NCI-H1092 (cell line): ENCODE measurements at regions not wholly inside any gene's neighbourhood (a gene's known extent, or its start where the extent isn't known, plus 50 kb on each side); places are given as distances from the start of the nearest gene placed in this dataset.
"Not testable (repeated sequence)": the region's sequence is repeated elsewhere in the genome, so short reads cannot be mapped to it uniquely, and the experiment has no call there.

Experiments
- DNase-seq: peaks from one replicate; lab custom pipeline; 2025; lab: John Stamatoyannopoulos, UW

GRCh38 chr5:58016877-58017276 is 443.0 kb downstream of the PLK2 start:
- no peak for DNase-seq

GRCh38 chr5:58016358-58016757 is 443.5 kb downstream of the PLK2 start:
- DNase-seq, result no peak

DNA sequence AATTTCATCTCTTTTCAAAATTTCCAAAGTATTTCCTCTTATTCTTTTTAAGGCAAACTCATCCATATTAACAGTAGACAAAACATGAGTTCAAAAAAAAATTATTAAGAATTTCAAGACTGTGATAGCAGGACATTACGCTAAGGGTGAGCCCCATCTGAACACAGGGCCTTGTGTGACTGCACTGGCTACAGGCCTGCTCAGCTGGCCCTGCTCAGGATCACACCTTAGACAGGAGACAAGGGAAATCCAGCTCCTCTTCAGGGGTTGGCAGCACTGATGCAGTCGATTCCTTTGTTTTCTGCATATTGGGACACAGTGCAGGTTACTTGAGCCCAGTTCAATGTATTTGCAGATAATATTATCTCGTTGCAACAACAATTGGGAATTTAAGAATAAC is 444.7 kb downstream of the PLK2 start:
- DNase-seq, result no peak

DNA sequence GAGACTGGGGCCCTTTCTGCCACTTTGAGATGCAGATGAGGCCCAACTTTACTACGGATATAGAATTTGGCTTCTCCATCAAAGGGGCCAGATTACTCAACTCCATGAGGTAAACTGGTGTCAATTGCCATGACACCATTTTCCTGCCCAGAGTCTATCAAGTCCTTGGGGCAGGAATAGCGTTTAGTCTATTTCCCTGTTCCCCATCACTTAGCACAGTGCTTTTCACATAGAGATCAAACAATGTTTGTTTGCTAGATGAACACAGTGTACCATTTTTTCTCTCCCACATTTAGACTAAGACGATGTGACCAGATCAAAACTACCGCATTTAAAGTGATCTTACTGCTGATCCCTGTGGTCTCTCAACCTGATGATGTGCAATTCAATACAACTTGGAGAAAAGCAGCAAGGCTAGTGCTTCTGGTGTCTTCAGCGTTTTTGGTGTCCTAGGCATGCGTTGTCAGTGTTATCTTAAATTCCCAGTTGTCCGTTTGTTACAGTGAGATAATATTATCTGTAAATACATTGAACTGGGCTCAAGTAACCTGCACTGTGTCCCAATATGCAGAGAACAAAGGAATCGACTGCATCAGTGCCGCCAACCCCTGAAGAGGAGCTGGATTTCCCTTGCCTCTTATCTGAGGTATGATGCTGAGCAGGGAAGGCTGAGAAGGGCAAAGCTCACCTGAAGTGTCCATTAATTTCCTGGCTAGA is 446.2 kb downstream of the PLK2 start:
- no peak for DNase-seq

DNA sequence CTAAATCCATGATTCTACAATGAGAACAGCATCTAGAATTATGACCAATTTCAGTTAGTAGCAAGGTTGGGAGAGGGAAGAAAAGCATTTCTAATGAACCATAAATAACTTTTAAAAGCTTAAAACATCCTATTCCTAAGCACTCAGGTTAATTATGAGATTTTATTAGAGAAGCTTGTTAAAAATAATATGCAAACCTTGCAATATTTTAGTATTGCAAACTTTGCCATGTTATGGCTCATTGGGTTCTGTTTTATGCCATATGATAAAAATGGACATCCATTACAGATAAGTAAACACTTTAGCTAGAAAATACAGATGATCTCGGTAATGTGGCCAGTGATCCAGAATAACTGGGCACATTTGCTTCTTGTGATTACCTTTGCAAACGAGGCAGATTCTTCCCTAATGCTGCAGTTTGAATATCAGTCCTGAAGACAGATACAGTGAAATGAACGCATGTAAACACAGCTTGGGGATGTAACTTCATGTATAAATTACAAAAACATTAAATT is 447.0 kb downstream of the PLK2 start:
- DNase-seq, result no peak

- no peak for DNase-seq
These were observed 447.8 kb downstream of the PLK2 start for GRCh38 chr5:58012102-58012501.

GRCh38 chr5:58011301-58011700 is 448.6 kb downstream of the PLK2 start:
- DNase-seq, result no peak

DNA sequence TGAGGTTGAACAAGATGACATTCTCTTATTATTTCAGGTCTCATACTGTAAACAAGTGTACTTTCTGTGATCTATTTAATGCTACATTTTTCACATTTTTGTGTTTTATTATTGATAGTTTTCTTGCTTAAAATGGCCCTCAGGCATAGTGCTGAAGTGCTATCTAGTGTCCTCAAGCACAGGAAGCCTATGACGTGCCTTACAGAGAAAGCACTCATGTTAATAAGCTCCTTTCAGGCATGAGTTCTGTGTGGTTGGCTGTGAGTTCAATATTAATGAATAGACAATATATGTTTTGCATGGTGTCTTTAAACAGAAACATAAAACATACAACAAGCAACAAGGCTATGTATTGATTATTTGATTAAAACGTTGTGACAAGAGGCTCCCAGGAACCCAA is 450.1 kb downstream of the PLK2 start:
- DNase-seq, result no peak

GRCh38 chr5:58002323-58002722 is 457.6 kb downstream of the PLK2 start:
- DNase-seq, result no peak

- no peak for DNase-seq
These were observed 466.0 kb downstream of the PLK2 start for GRCh38 chr5:57993866-57994265.

- no peak for DNase-seq
These were observed 470.5 kb downstream of the PLK2 start for GRCh38 chr5:57989378-57989777.

DNA sequence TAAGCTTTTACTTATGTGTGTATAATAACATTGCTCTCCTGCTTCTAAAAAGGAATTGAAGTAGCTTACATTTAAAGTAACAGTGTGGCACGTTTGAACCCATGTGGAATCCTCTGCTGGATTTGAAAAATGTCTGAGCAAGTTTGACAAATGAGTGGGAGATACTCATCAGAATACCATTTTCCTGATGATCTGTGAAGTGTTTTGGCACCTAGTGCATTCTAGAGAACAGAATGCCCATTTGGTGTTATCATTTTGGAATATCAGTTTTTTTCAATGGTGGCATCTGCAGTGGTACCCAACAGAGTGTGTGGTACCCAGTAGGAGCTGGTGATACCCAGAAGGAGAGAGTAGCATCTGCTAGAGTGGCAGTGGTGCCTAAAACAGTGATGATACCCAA is 471.1 kb downstream of the PLK2 start:
- no peak for DNase-seq

- no peak for DNase-seq
These were observed 472.3 kb downstream of the PLK2 start for GRCh38 chr5:57987552-57987951.

- no peak for DNase-seq
These were observed 473.0 kb downstream of the PLK2 start for GRCh38 chr5:57986761-57987341.

GRCh38 chr5:57983426-57983825 is 476.5 kb downstream of the PLK2 start:
- no peak for DNase-seq

GRCh38 chr5:57979671-57980070 is 480.2 kb downstream of the PLK2 start:
- DNase-seq, result no peak

DNA sequence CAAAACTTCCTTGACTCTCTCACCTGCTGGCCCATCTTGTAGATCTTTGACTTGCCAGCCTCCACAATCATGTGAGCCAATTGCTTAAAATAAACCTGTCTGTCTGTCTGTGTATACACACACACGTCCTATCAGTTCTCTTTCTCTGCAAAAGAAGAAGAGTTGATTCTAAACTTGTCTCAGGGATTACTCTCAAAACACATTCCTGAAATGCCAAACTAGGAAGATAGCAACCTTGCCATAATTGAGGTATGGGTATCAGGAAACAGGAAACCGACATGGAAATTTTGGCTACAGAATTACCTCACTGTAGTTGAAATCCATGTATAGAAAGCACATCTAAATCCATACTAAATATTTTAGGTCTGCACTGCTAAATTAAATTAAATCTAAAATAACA is 483.4 kb downstream of the PLK2 start:
- no peak for DNase-seq

GRCh38 chr5:57972099-57972498 is 487.8 kb downstream of the PLK2 start:
- DNase-seq, result not testable (repeated sequence)

DNA sequence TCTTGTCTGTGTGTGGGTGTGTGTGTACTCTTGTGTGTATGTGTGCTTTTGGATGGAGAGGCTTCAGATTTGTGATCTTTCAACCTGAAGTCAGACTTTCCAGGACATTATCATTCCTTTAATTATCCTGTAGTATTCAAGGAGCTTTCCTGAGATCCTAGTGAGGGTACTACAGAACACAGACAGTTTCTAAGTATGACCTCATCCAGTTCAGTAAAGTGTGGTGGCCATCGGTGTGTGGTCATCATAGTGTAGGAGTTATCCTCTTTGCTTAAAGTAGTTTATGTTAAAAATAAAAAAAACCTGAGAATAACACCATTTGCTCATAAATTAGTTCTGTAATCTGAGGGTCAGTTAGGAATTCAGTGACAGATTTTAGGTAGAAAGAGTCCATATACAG is 478.0 kb upstream of the ACTBL2 start:
- DNase-seq, result no peak

DNA sequence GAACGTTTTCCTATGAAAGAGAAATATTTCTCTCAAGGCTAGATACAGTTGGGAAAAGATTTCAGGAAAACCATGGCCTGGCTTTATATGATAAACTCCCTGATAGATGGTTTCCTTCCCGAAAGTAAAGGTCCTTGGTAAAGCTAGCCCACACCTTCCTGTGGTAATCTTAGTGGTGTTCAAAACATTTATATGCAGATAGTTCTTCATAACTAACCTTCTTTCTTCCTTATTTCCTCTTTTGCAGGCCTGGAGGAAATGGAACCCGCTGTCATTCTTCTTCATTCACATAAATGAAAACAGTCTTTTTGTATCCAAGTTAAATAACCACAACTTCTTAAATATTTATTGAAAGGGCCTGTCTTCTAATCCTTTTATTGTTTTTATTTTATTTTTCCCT is 474.0 kb upstream of the ACTBL2 start:
- no peak for DNase-seq

GRCh38 chr5:57955511-57955910 is 472.9 kb upstream of the ACTBL2 start:
- DNase-seq, result no peak

DNA sequence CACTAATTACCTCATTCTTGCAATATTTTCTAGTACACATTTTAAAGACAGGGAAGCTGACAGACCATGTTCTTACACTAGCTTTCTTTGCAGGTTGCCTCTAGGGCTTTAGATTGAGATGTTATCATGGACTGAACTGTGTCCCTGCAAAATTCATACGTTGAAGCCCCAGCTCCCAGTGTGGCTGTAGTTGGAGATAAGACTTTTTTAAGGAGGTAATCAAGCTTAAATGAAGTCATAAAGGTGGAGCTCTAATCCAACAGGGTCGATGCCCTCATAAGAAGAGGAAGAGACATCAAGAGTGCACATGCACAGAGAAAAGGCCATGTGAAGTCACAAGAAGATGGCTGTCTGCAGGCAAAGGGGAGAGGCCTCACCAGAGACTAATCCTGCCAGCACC is 471.2 kb upstream of the ACTBL2 start:
- DNase-seq, result no peak

- DNase-seq, result no peak
These were observed 468.1 kb upstream of the ACTBL2 start for GRCh38 chr5:57950616-57951228.
